ENCODE measurements at regions not wholly inside any gene's neighbourhood (a gene's known extent, or its start where the extent isn't known, plus 50 kb on each side); places are given as distances from the start of the nearest gene placed in this dataset.

DNA sequence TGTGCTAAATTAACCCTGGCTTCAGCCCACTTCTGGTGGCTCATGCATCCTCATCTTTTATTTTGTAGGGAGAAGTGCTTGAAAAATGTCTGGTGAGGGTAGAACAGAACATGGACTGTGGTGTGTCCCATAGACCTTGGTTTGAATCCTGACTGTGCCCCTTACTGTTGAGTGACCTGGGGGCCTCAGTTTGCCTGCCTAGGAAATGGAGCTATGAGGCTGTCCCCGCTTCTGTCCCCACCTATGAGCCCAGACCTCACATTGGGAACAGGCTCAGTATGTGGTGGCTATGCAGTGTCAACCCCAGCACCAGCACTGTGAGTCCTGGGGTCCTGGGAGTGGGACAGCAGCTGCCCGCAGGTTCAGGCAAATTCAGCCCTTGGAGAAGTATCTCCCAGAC lies 186.3 kb upstream of the GSE1 start:
- no peak for DNase-seq (ENCODE audit: low read depth)

DNA sequence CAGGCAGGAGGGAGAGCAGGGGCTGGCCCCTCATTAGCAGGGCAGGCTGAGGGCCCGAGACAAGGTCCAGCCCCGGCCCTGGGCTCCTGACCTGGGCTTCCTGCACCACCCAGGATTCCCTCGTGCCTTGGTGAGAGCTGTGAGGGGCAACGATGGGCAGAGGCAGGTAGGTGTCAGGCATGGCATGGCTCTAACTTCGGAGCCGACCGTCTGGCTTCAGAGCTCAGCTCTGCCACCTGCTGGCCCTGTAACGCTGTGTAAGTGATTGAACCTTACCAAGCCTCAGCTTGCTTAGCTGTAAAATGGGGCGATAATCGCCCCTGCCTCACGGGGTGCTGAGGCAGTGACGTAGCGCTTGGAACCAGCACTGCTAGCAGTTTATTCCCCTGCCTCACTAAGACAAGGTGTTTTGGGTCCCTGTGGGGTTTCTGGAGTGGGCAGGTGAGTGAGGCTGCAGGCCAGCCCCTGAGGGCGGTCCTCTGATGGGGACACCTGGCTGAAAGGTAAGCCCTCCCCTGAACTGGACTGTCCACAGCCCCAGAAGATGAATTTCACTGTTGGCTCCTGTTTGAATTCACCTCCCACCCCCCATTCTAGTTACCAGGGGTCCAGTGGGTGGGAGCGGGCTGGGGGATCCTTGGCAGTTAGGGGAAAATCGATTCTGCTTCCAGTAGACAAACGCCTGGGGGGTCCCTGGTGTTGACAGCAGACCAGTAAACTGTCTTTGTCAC lies 184.8 kb upstream of the GSE1 start:
- no peak for DNase-seq (ENCODE audit: low read depth)

DNA sequence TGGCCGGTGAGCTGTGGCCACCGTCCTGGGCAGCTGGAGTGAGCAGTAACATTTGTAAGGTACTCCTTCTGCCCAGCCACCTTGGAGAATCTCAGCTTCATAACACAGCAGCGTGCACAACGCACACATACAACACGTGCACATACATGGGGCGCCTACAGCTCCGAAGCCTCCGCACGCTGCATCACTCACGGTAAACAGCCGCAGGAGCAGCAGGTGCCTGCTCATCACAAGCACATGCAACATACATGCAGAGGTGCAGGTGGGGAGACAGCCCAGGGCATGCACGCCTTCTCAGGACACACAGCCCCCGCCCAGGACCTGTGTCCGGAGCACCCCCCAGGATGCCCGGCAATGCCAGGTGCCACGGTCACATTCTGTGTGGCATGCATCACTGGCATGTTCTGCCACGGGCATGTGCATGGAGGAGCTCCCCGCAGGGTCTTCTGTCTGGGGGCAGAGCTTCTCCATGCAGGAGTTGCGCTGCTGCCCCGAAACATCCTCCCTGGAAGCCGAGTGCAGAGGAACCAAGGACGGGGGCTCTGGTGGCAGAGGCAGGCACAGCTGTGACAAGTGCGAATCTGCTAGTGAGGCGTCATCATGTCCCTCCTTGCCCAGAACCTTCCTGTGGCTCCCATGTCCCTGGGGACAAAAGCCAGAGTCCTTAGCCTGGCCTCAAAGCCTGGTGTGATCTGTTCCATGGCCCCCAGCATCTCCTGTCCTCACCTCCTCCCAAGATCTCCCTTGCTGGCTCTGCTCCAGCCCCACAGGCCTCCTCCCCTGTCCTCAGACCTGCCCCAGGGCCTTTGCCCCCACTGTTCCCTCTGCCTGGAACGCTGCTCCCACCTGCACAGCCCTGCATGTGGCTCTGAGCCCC lies 184.0 kb upstream of the GSE1 start:
- no peak for DNase-seq (ENCODE audit: low read depth)

DNA sequence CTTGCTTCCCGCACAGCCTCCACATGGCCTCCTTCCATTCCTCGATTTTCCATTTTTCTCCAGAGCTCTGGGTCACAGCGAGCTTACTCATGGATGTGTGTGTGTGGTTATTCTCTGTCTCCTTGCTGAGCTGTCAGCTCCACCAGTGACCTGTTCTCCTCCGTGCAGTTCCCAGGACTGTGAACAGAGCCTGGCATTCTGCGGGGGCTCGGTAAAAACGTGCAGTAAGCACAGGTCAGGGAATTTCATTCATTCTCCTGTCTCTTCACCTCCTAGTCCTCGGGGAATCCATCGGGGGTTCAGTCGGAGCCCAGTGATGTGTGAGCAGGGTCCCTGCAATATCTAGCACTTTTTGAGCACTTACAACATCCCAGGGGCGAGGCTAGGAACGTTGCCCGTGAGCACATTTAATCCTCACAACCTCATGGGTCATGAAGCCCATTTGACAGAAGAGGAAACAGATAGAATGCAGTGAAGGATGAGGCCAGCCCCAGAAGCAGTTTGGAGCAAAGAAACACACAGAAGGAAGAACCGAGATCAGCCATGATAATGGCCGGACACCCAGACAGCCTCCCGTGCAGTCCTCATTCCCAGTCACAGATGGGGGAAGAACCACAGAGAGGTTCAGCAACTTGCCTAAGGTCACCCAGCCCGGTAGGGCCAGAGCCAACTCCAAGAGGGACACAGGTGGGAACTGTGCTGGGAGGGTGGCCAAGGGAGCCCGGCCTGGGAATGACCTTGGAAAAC lies 183.2 kb upstream of the GSE1 start:
- DNase-seq (ENCODE audit: low read depth): no peak

DNA sequence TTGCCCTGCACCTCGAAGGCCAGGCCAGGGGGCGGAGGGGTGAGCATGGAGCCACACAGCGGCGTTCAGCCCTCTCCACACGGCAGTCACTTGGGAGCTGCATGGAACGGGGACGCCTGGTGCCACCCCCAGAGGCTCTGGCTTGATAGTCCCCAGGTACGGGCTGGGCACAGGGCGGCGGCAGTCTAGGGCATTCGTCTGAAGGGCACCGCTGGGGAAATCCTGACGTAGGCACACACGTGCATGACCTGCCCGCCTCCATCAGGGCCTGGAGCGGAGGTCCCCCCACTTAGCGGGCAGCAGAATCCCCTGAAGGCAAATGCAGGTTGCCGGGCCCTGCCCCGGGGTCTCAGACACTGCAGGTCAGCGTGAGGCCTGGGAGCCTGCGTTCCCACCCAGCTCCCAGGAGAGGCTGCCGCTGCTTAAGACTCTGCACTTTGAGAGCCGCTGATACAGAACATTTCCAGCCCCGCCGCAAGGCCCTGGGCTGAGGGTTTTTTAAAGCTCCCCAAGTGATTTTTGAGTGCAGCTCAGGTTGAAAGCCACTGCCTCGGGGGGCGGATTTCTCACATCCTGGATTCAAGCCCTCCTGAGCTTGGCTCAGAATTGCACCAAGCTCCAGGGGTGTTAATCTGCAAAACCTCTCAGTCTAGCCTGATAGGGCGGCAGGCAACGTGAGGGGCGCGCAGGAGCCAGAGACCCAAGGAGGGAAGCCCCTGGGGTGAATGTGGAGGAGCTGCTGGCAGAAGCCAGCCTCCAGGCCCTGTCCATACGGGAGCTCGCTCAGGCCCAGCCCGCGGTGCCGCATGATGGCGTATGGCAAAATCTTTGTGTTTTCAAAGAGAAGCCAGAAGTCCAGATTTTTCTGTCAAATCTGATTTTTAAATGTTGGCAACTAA lies 182.3 kb upstream of the GSE1 start:
- DNase-seq (ENCODE audit: low read depth): no peak

DNA sequence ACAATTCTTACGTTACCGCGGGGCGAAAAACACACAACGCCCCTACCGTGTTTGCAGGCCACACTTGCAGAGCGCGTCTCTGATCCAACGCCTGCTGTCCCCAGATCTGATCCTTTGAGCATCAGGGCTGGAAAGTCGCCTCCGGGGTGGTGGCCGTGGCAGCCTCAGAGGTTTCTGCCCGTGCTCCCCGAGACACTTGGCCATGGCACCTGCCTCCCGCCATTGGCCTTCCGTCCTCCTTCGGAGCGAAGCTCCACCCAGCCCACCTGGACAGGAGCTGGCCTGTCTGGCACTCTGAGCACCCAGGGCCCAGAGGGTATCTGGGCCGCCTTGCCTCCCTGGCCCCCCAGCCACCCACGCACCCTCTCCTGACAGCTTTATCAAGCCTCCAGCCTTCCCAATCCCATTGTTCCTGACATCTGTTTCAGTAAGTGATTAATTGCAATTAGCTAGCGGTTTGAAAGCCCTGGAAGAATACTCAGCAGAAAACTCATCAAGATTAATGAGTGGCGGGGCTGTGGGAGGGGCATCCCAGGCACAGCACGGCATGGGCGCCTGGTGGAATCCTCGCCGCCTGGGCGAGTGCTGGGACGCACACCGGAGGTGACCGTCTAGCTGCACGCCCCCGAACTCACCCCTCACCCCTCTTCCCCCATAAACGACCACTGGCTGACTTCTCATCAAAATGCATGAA lies 181.5 kb upstream of the GSE1 start:
- no peak for DNase-seq (ENCODE audit: low read depth)

DNA sequence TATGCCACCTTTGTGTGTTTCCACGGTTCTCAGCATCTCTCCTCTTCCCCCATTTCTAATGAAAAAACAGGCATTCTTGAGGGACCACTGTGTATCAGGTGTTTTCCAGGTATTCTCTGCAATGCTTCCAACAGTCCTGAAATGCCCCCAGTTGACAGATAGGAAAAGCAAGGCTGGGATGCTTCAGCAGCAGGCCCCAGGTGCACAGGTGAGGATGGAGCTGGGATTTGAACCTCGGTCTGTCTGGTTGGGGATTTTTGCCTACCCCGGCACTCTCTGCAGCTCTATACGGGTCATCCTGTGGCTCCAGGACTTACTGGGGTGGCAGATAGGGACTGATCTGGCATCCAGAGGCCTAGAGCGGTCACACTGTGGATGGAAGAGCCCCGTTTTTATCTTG lies 180.5 kb upstream of the GSE1 start:
- DNase-seq (ENCODE audit: low read depth): no peak

DNA sequence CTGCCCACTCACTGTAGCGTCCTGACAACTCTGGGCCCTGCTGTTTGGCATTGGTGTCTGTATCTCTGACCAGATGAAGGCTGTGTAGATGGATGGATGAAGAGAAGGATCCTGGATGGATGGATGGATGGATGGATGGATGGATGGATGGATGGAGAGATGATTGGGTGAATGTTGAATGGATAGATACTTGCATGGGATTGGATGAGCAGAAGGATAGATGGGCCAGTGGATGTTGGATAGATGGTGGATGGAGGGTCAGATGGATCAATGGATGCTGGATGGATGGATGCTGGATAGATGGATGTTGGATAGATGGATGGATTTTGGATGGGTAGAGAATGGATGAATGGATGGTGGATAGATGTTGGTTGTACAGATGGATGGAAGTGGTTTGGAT lies 179.6 kb upstream of the GSE1 start:
- no peak for DNase-seq (ENCODE audit: low read depth)

DNA sequence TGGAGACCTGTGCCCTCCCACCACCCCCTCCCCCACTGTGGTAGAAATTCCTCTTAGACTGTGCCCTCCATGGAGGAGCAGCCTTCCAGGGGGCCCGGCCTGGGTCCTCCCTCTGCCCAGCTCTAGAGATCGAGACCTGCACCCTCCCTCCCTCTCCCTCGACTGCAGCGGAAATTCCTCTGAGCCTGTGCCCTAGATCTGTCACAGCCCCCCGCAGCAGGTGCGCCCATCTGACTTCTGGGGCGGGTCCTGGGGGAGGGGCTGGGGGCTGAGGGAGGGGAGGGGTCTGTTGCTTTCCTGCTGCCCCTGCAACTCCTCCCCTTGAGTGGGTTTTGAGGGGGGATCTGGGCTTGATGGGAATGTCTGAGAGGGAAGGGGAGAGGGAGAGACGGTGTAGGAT lies 177.8 kb upstream of the GSE1 start:
- no peak for DNase-seq (ENCODE audit: low read depth)

DNA sequence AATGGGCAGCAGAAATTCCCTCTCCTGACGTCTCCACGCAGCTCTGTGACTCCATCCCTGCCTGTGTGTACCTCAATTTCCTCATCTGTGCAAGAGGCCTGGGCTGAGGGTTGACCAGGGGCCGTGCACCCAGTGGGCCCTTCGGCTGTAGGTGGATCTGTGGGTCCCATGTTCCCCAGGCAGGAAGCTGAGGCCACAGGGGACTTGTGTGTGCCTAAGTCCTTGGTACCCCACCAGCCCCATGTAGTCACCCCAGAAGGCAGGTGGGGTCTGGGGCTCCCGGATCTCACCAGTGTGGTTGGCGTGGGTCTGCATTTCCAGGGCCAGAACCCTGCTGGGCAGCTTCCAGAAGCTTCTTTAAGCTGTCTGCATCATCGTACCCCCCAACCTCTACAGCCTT lies 177.4 kb upstream of the GSE1 start:
- no peak for DNase-seq (ENCODE audit: low read depth)

DNA sequence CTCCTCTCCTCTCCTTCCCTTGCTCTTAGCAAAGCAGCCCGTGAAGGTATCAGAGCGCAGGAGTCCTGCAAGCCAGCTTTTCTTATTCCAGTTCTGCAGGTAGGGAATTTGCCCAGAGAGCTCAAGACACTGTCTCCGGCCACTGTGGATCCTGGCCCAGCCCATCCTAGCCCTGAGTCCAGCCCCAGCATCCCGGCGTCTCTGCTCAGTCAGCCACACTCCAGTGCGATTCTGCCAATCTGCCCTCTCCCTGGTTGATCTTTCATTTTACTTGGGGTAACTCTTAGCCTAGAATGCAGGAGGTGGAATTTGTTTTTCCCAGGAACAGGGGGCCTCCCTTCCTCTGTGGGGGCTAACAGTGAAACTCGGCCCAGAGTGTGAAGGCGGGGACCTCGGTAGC lies 176.9 kb upstream of the GSE1 start:
- no peak for DNase-seq (ENCODE audit: low read depth)

DNA sequence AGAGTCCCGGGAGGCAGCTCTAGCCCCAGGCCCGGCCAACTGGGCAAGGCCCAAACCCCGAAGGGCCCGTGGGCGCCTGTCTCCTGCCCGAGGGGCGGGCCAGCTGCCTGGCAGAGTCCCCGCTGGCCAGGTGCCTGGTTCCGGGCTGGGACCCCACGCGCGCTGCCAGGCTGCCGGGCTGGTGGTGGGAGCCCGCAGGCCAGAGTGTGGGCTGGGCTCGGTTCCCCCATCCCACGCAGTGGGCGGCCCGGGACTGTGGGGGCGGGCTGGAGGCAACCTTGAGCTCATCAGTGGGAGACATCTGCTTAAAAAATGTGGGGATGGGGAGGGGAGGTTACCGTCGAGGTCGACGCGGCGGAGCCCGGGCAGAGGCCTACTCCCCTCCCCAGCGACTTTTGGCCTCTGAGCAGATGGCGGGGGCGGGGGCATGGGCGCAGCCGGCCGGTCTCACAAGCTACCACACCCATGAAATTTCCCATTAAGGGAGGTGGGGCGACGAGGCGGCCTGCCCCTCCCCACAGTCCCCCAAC lies 176.4 kb upstream of the GSE1 start:
- no peak for DNase-seq (ENCODE audit: low read depth)

DNA sequence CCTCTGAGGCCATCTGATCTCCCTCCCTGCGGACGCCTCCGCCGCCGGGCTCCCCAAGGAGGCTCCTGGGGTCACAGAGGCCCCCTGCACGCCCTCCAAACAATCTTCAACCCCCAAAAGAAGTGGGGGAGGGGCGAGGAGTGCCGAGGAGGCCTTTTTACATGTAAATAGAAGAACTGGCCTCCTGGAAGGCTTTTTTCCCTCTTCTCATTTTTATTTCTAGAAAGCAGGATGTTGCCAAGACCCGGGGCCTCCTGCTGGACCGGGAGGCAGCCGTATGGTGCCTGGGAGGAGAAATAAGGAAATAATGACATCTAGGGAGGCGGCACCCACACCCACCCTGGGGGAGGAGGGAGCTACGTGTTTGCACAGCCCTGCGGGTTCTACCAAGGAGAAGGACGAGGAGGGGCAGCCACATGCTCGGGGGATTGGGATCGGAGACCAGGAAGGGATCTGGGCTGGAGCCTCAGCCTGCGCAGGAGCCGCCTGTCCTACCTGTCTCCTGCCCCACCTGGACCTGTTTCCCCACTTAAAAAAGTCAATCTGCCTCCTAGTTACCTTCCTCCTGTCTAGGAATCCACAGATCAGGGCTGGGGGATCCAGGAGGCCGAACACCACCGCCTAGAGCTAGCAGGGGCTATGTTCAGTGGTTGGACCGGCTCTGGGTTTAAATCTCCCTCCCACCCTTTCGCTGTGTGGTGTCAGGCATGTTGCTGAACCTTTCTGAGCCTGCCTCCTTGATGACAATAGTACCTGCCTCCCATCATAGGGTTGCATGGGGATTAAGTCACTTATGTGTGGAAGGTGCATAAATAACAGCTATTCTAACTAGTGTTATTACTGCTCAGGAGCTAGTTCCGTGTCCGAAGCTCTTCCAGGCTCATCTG lies 175.7 kb upstream of the GSE1 start:
- DNase-seq (ENCODE audit: low read depth): no peak

DNA sequence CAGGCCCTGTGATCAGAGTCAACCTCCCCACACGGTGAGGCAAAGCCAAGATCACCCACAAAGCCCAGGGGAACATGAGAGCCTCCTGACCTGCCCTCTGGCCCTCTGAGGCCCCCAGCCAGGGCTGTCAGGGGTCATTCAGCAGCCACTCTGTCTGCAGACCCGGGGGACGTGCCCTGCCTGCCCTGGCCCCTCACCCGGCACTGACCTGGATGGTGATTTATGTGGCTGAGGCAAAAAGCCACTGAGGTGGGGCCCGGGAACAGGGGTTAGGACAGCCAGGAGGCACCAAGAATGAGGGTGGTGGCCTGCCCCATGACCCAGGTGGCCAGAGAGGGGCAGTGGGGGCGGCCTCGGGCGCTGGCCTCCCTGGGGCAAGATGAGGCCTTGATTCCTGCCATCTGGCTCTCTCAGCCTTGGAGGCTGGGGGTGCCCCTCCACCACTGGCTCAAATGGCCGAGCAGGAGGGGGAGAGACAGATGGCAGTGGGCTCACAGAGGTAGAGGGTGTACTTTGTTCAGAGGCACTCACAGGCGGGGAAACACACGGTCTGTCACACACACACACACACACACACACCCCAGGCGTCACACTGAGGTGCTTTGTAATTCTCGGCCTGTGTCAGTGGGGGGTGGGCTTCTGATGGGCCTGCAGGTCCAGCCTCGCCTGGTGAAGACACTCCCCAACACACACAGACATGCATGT lies 174.0 kb upstream of the GSE1 start:
- DNase-seq (ENCODE audit: low read depth): no peak

DNA sequence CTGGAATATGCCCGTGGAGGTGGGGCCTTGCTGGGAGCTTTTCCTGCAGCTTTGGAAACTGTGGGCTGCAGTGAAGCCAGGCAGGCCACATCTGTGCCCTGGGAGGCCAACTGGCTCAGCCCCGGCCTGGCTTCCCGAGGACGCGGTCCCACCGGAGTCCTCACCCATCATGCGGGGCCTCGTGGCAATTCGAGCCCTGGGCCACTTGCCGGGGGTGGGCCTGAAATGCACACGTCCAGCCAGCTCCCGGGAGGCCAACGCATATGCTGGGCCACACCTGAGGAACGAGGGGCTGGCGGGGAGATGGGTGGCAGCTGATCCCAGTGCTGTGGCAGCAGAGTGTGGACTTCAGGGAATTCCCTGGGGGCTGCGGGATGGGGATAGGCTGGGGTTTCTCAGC lies 172.4 kb upstream of the GSE1 start:
- DNase-seq (ENCODE audit: low read depth): no peak

DNA sequence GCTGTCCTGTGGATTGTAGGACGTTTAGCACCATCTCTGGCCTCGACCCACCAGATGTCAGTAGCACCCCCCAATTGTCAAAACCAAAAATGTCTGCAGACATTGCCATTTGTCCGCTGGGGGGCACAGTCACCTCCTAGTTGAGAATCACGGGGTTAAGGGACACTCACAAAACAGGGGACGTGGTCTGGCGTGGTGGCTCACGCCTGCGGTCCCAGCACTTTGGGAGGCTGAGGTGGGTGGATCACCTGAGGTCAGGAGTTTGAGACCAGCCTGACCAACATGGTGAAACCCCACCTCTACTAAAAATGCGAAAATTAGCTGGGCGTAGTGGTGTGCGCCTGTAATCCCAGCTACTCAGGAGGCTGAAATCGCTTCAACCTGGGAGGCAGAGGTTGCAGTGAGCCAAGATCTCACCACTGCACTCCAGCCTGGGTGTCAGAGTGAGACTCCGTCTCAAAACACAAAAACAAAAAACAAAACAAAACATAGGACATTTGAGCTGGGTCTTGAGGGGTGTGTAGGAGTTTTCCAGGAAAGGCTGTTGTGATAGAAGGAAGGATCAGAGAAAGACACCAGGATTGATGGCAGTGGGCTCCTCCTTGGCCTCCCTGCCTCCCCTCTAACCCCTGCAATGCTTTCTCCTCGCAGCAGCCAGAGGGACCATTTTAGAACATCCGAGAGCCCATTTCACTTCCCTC lies 171.8 kb upstream of the GSE1 start:
- no peak for DNase-seq (ENCODE audit: low read depth)

DNA sequence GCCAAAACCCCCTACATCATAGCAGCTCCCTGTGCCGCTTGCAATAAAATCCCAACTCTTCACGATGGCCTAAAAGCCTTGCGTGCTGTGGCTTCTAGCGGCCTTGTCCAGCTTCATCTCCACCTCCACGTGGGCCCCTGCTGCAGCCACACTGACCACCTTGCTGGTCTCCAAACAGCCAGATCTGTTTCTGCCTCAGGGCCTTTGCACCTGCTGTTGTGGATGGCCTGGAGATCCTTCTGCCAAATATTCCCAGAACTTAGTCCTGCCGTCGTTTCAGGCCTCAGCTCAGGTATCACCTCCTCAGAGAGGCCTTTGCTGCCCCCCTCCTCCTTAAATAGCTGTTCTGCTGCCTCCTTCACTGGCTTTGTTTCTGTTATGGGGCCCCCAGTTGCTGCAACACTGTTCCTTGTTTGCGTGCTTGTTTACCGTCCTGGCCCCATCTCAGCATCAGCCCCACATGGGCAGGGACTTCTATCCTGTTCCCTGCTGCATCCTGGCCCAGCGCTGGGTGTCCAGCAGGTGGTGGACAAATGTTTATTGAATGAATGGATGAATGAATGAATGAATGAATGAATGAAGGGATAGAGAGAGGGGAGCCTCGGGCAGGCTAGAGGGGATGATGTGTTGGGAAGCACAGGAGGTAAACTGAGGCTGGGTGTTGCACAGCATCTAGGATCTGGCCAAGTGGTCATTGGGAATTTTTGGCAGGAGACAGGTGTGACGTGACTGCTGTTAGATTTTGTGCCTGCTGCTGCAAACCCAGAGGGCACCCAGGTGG lies 171.0 kb upstream of the GSE1 start:
- DNase-seq (ENCODE audit: low read depth): no peak

DNA sequence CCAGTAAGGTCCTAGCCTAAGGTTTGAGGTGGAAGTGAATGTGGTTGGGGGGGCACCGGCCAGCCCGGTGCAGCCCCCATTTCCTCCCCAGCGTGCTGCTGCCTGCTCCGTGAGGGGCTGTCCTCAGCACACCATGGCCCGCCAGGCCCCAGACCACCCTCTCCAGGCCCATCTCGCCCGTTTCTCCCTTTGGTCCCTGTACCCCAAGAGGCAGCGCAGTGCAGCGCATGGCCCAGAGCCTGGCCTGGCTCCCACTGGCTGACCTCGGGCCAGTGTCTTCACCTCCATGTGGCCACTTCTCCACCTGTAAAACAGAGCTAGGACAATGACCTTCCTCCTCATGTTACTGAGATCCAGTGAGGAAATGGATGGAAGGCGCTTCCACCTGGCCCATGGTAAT lies 170.0 kb upstream of the GSE1 start:
- no peak for DNase-seq (ENCODE audit: low read depth)

Measured in stimulated activated CD8-positive, alpha-beta memory T cell treated with anti-CD3 and anti-CD28 coated beads, Interleukin-7, amount 100 ng/mL, for 24 hours (primary cell).